ENCODE measurements at regions not wholly inside any gene's neighbourhood (a gene's known extent, or its start where the extent isn't known, plus 50 kb on each side); places are given as distances from the start of the nearest gene placed in this dataset.

DNA sequence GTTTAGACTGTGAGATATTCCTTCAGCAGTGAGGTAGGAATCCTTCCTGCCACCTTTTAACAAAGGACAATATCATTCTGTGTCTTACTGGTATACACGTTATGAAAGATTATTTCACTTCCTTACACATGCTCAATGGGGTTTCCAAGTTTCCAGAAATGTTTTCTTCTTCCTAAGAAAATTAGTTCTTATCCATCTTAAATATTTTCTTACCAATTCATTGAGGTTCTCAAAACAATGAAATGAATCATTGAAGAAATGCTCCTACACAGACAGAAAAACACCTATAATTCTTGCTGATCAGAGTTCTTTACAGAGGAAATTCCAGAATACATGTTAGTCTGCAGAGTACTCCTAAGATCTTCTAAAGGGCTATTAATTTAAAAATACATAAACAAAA, 51.4 kb upstream of the SEC61G start:
- no peak for DNase-seq

- DNase-seq = no peak
Measured at GRCh38 chr7:54811041-54811845, 52.2 kb upstream of the SEC61G start.

GRCh38 chr7:54811846-54812254, 52.8 kb upstream of the SEC61G start:
- DNase-seq = no peak

DNA sequence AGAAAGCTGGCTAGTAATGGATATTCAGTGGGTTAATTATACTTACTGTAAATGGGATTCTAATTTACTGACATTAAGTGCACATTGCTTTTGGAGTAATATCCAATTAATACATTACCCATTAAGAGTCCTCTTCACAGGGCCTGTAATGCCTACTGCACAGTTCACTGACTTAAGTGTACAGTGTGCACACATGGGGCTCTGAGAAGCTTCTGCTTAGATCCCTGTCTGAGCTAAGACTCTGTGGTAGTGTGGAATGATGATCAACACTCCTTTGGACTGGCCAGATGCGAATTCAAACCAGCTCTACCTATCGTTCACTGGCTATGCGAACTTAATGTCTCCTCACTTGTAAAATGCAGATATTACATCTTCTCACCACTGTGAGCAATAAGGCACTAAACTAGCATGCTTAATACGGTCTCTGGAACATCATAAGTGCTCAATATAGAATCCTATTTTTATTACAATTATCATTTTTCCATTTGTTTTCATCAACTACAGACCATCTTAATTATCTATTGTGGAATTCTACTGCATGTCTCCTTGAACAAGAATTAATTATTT, 53.8 kb upstream of the SEC61G start:
- no peak for DNase-seq

- DNase-seq = no peak
Measured at GRCh38 chr7:54813398-54813797, 54.4 kb upstream of the SEC61G start.

DNA sequence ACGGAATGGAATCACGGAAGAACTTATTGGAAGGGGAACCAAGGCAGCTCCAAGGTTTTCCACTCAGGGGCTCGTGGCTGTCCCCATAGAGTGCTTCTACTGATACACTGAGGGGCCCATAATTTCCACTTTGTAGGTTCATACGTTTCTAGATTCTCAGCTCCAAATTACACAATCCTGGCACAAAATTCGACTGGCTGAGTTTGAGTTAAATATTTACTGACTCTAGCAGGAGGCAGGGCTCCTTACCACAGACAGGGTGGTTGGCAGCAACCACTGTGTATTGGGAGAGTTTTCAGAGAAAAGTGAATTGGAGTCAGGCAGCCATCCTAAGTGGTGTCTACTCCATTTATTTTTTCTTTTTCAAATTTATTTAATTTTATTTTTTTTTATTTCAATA, 55.4 kb upstream of the SEC61G start:
- no peak for DNase-seq

DNA sequence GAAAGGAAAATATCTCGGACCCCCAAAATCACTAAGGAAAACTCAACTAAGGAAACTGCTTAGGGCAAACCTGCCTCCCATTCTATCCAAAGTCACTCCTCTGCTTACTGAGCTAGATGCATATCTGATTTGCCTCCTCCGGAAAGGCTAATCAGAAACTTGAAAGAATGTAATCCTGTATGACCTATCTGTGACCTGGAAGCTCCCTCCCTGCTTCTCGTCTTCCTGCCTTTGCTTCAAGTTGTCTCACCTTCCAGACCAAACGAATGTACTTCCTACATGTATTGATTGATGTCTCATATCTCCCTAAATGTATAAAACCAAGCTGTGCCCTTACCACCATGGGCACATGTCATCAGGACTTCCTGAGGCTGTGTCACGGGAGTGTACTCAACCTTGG, 58.1 kb upstream of the SEC61G start:
- no peak for DNase-seq

DNA sequence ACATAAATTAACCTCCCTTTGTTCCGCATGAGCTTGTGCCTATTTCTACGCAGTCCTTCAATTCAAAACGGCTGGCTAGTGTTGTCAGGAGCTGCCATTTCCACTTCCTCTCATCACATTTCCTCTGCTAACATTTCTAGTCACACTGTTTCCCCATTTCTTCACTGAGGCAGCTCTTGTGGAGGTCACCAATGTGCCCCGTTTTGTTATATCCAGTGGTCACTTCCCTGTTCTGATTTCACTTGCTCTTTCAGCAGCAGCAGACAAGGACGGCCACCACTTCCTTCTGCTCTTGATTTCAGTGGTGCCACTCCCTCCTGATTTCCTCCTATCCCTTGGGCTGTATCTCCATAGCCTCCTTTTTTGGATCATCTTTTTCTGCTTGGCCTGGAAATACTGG, 64.8 kb upstream of the SEC61G start:
- no peak for DNase-seq

- DNase-seq = no peak
Measured at GRCh38 chr7:54824655-54825054, 65.6 kb upstream of the SEC61G start.

GRCh38 chr7:54825368-54825767, 66.4 kb upstream of the SEC61G start:
- DNase-seq = no peak

DNA sequence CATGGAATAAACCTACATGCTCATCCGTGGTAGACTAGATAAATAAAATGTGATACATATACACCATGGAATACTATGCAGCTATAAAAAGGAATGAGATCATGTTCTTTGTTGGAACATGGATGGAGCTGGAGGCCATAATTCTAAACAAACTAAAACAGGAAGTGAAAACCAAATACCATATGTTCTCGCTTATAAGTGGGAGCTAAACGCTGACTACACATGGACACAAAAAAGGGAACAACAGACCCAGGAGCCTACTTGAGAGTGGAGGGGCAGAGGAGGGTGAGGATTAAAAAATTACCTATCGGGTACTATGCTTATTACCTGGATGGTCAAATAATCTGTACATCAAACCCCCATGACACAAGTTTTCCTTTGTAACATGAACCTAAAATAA, 68.7 kb upstream of the SEC61G start:
- DNase-seq = no peak

DNA sequence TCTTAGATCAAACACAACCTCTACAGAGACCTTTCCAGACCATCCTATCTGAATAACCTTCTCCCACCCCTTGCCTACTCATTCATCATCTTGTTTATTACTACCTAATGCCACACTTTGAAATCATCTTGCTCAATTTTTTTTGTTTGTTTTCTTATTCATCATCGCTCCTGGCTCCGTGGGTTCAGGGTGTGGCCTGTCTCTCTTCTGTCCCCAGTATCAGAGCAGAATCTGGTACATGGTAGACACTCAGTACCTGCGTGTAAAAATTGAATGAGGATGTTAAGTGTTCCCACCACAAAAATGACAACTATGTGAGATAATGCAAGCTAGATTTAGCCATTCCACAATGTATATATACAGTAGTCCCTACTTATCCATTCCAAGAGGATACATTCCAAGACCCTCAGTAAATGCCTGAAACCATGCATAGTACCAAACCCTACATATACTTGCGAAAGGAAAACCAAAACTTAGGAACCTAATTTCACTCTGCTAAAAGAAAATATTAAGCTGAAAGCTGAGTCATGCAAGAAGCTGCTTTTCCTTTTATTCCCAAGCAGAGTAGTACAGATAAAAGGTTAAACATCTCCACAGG, 72.1 kb upstream of the SEC61G start:
- peak; percentile 14 for DNase-seq

GRCh38 chr7:54831644-54832095, 72.7 kb upstream of the SEC61G start:
- DNase-seq = peak; percentile 49

DNA sequence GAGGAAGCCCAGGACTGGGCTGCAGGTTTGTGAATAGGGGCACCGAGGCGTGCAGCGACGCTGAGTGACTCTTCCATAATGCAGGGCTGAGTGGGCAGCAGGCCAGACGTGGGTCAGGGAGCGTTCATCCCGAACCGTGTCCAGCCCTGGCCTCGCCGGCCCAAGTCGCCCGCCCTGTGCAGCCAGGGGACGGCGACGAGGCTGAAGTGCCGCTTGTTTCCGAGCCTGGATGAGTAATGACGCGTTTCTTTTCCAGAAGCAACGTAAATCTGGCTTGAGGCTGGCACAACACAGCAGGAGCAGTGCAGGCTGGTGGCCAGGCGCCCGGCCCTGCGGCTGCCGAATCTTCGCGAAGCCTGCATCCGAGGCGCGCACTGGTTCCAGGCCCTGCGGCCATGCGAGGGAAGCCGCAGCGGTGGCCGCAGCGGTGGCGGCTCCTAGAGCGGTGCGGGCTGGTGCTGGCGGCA, 74.0 kb upstream of the SEC61G start:
- DNase-seq = no peak

GRCh38 chr7:54837168-54837567, 78.2 kb upstream of the SEC61G start:
- no peak for DNase-seq

DNA sequence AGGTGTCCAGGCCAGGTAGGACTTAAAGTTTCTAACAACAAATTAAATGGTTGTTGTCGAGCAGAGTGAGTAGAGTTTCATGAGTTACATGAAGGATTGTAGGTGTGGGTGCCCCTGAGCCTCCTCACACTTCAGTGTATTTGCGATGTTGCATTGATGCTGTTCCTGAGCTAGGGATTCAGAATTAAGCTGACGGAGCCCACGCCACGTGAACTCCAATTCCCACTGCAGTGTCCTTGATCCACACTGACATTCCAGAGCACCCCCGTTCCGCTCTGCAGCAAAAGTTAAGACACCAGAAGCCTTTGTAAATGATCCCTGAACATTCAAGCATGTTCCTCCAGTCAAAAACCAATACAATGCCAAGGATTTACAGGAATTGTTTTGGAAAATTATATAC, 78.8 kb upstream of the SEC61G start:
- DNase-seq = no peak

DNA sequence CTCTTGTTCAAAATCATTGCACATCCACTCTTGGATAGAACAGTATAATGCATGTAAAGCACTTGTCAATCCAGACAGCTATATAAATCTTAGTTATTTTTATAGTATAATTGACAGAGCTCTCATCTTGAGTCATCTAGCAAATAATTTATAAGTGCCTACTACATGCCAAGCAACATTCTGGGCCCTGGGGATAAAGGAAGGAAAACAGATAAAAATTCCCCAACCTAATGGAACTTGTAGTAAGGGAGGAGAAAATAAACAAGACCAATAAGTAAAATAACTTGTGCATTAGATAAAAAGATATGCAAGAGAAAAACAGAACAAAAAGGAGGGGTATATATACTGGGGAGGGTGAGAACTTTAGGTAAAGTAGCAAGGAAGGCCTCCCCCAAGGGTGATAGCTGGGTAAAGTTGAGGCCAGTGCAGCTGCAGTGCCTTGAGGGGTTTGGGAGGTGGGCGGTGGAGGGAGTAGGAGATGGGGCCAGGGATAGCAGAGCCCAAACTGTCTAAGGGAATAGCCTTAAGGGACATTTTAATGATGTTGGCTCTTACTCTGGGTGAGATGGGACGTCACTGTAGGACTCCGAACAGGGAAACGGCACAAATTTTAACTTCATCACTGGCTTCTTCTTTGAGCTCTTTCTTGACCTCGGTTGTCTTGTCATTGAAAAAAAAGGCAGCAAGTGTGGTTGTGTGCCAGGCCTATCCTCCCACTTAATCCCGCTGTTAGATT, 79.3 kb upstream of the SEC61G start:
- DNase-seq = no peak

DNA sequence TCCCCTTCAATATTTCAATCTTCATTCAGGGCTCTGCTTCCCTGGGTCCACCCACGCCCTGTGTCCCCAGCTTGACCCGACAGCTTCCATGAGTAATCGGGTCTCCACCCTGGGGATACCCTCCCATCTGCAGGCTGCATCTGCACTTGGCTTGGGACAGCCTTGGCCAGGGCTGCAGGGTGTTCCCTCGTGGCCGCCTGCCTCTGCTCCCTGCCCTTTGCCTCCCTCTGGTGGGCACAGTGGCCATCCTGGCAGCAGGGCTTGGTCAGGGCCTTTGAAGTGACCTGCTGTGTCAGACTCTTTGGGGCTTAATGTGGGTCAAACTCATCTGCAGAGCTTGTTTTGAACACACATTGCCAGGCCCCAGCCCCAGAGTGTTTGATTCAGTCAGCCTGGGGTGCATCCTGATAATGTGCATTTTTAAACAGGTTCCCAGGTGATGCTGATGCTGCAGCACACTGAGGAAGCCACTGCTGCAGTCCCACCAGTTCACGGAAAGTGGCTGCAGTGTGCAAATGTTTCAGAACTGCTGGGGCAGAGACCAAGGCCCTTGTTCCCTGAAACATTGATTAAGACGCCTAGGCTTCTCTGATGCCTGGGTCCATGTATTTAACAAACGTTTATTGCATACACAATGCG, 80.7 kb upstream of the SEC61G start:
- DNase-seq = peak; percentile 64

GRCh38 chr7:54841772-54842697, 83.0 kb upstream of the SEC61G start:
- DNase-seq = peak; percentile 48

GRCh38 chr7:54843841-54844355, 84.9 kb upstream of the SEC61G start:
- DNase-seq = no peak

DNA sequence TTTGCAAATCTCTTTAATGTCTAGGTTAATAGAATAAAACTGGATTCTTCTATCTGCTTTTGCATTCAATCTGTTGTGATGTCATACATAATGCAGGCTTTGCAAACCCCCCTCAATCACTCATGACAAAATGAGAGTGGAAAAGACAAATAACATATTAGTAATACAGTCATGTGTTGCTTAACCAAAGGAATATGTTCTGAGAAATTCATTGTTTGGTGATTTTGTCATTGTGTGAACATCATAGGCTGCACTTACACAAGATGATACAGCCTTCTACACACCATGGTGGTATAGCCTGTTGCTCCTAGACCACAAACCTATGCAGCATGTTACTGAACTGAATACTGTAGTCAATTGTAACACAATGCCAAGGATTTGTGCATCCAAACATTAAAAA, 87.3 kb upstream of the SEC61G start:
- DNase-seq = no peak

DNA sequence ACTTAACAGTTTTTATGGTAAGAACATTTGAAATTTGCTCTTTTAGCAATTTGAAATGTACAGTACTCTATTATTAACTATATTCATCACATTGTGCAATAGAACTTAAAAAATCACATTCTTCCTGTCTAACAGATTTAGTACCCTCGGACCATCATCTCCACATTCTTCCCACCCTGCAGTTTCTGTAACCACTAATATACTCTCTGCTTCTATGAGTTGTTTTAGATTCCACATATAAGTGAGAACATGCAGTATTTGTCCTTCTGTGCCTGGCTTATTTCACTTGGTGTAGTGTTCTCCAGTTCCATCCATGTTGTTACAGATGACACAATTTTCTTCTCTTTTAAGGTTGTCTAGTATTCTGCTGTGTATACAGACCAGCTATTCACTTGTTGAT, 88.9 kb upstream of the SEC61G start:
- no peak for DNase-seq
